ENCODE measurements at regions not wholly inside any gene's neighbourhood (a gene's known extent, or its start where the extent isn't known, plus 50 kb on each side); places are given as distances from the start of the nearest gene placed in this dataset.

GRCh38 chr11:115561116-115561515 lies 56.9 kb upstream of the CADM1 start:
- Histone ChIP-seq H3K27me3 (ENCODE audit: control insufficient read depth, low read length) (no peaks in the 10 kb centered on the region), H3K9me2 (replicated peaks; ENCODE audit: control insufficient read depth, low read length) (no peaks in the 10 kb centered on the region), H3K79me2 (ENCODE audit: control insufficient read depth, low read length) (no peaks in the 10 kb centered on the region), H4K20me1 (ENCODE audit: control insufficient read depth, insufficient read depth, low read depth, low read length) (no peaks in the 10 kb centered on the region), H3K4me2 (ENCODE audit: low read length) (no peak overlapping the region), H3K9me3 (ENCODE audit: control insufficient read depth, insufficient read depth, low read length) (no peaks in the 10 kb centered on the region), H3K4me3 (ENCODE audit: low read length) (no peak overlapping the region), H3F3A (ENCODE audit: control insufficient read depth, insufficient read depth) (no peaks in the 10 kb centered on the region), H3K36me3 (ENCODE audit: control insufficient read depth, low read length) (no peaks in the 10 kb centered on the region), H3K4me1 (ENCODE audit: control insufficient read depth, low read length) (no peaks in the 10 kb centered on the region), H3K27ac (ENCODE audit: low read depth, low read length) (no peak overlapping the region)
- TF ChIP-seq CTCF (IDR thresholded peaks at IDR 0.05; ENCODE audit: low read depth, low read length, poor library complexity, severe bottlenecking), result no peak
- no peak for TF ChIP-seq EZH2phosphoT487 (IDR thresholded peaks at IDR 0.05; ENCODE audit: borderline replicate concordance, low read length)

- Histone ChIP-seq H3K79me2 (ENCODE audit: control insufficient read depth, low read length) (no peaks in the 10 kb centered on the region), H3K9me2 (replicated peaks; ENCODE audit: control insufficient read depth, low read length) (no peaks in the 10 kb centered on the region), H3K36me3 (ENCODE audit: control insufficient read depth, low read length) (no peaks in the 10 kb centered on the region), H3K27ac (ENCODE audit: low read depth, low read length) (no peak overlapping the region), H4K20me1 (ENCODE audit: control insufficient read depth, insufficient read depth, low read depth, low read length) (no peaks in the 10 kb centered on the region), H3K27me3 (ENCODE audit: control insufficient read depth, low read length) (no peaks in the 10 kb centered on the region), H3K4me3 (ENCODE audit: low read length) (no peak overlapping the region), H3K4me2 (ENCODE audit: low read length) (no peak overlapping the region), H3K4me1 (ENCODE audit: control insufficient read depth, low read length) (no peaks in the 10 kb centered on the region), H3K9me3 (ENCODE audit: control insufficient read depth, insufficient read depth, low read length) (no peaks in the 10 kb centered on the region), H3F3A (ENCODE audit: control insufficient read depth, insufficient read depth) (no peaks in the 10 kb centered on the region)
- TF ChIP-seq CTCF (IDR thresholded peaks at IDR 0.05; ENCODE audit: low read depth, low read length, poor library complexity, severe bottlenecking) (no peak), EZH2phosphoT487 (IDR thresholded peaks at IDR 0.05; ENCODE audit: borderline replicate concordance, low read length) (no peak)
Observed at GRCh38 chr11:115558635-115559034, 54.4 kb upstream of the CADM1 start.

- no peak overlapping the region for H3K4me3 ChIP-seq (ENCODE audit: low read length)
- H3K79me2 ChIP-seq (ENCODE audit: control insufficient read depth, low read length), result no peaks in the 10 kb centered on the region
- TF ChIP-seq CTCF (IDR thresholded peaks at IDR 0.05; ENCODE audit: low read depth, low read length, poor library complexity, severe bottlenecking) (no peak), EZH2phosphoT487 (IDR thresholded peaks at IDR 0.05; ENCODE audit: borderline replicate concordance, low read length) (no peak)
- H3K4me2 ChIP-seq (ENCODE audit: low read length), result no peak overlapping the region
- no peaks in the 10 kb centered on the region for H3K36me3 ChIP-seq (ENCODE audit: control insufficient read depth, low read length)
- H3K27me3 ChIP-seq (ENCODE audit: control insufficient read depth, low read length), result no peaks in the 10 kb centered on the region
- H3K4me1 ChIP-seq (ENCODE audit: control insufficient read depth, low read length), result no peaks in the 10 kb centered on the region
- no peaks in the 10 kb centered on the region for H3K9me2 ChIP-seq (replicated peaks; ENCODE audit: control insufficient read depth, low read length)
- no peaks in the 10 kb centered on the region for H3K9me3 ChIP-seq (ENCODE audit: control insufficient read depth, insufficient read depth, low read length)
- H4K20me1 ChIP-seq (ENCODE audit: control insufficient read depth, insufficient read depth, low read depth, low read length), result no peaks in the 10 kb centered on the region
- no peaks in the 10 kb centered on the region for H3F3A ChIP-seq (ENCODE audit: control insufficient read depth, insufficient read depth)
- no peak overlapping the region for H3K27ac ChIP-seq (ENCODE audit: low read depth, low read length)
Observed at GRCh38 chr11:115557681-115558080, 53.5 kb upstream of the CADM1 start.

- Histone ChIP-seq H3K79me2 (ENCODE audit: control insufficient read depth, low read length) (no peaks in the 10 kb centered on the region), H3F3A (ENCODE audit: control insufficient read depth, insufficient read depth) (no peaks in the 10 kb centered on the region), H4K20me1 (ENCODE audit: control insufficient read depth, insufficient read depth, low read depth, low read length) (no peaks in the 10 kb centered on the region), H3K27me3 (ENCODE audit: control insufficient read depth, low read length) (no peaks in the 10 kb centered on the region), H3K4me1 (ENCODE audit: control insufficient read depth, low read length) (no peaks in the 10 kb centered on the region), H3K4me3 (ENCODE audit: low read length) (no peak overlapping the region), H3K9me3 (ENCODE audit: control insufficient read depth, insufficient read depth, low read length) (no peaks in the 10 kb centered on the region), H3K4me2 (ENCODE audit: low read length) (no peak overlapping the region), H3K9me2 (replicated peaks; ENCODE audit: control insufficient read depth, low read length) (no peaks in the 10 kb centered on the region), H3K27ac (ENCODE audit: low read depth, low read length) (no peak overlapping the region), H3K36me3 (ENCODE audit: control insufficient read depth, low read length) (no peaks in the 10 kb centered on the region)
- no peak for TF ChIP-seq EZH2phosphoT487 (IDR thresholded peaks at IDR 0.05; ENCODE audit: borderline replicate concordance, low read length)
- no peak for TF ChIP-seq CTCF (IDR thresholded peaks at IDR 0.05; ENCODE audit: low read depth, low read length, poor library complexity, severe bottlenecking)
Observed at GRCh38 chr11:115556984-115557383, 52.8 kb upstream of the CADM1 start.

Data from DOHH2 (cell line).